Vagina (tissue), 2 donors: ENCODE measurements at regions not wholly inside any gene's neighbourhood (a gene's known extent, or its start where the extent isn't known, plus 50 kb on each side); places are given as distances from the start of the nearest gene placed in this dataset.

Experiments
- DNase-seq, 2 donors: peaks; one replicate each; pipeline ENCODE4 v3.0.0-alpha.2; 2017; ENCODE audit errors: extremely low spot score in 2 of 2
- H3K27ac ChIP-seq: fragments of 200-600 bp; sonication (generic); one replicate; pipeline ENCODE4 v1.5.1; 2019
- H3K27me3 ChIP-seq: fragments of 200-600 bp; sonication (generic); one replicate; pipeline ENCODE4 v1.5.1; 2019
- H3K36me3 ChIP-seq, 2 donors: fragments of 200-600 bp; sonication (generic); one replicate each; pipeline ENCODE4 v1.5.1; 2017 to 2019
- H3K4me1 ChIP-seq: fragments of 200-600 bp; sonication (generic); one replicate; pipeline ENCODE4 v1.5.1; 2019
- H3K4me3 ChIP-seq, 2 donors: fragments of 200-600 bp; sonication (generic); 1 replicate in 1 of 2; 2 replicates in 1 of 2; pipeline ENCODE4 v1.5.1; 2016 to 2019
- H3K9me3 ChIP-seq: fragments of 200-600 bp; sonication (generic); one replicate; pipeline ENCODE4 v1.5.1; 2019
- POLR2A ChIP-seq, 2 donors: fragments of 450-650 bp; IDR thresholded peaks; one replicate each; pipeline ENCODE4 v1.6.1; 2017; ENCODE audit warnings: antibody characterized with exemption in 2 of 2, mild to moderate bottlenecking in 2 of 2, moderate library complexity in 2 of 2
- POLR2AphosphoS5 ChIP-seq, 2 donors: sonication (generic); formaldehyde crosslinking; IDR thresholded peaks; one replicate each; pipeline ENCODE4 v1.9.0; 2017; ENCODE audit warnings: antibody characterized with exemption in 2 of 2, mild to moderate bottlenecking in 2 of 2, low read depth in 1 of 2; ENCODE audit not compliant: insufficient read depth in 1 of 2
- intact Hi-C: fragments of 100-400 bp; cut with DNase I; formaldehyde crosslinking; loops from one replicate; pipeline ENCODE4 v1.15.1; 2023
- TF ChIP-seq, protein P1 (sequence below), 3 experiments: fragments of 450-650 bp in 2 of 3; fragments of 200-600 bp in 1 of 3; sonication (generic) in 1 of 3; IDR thresholded peaks; one replicate each; pipeline ENCODE4 v1.5.1; 2017 to 2019; ENCODE audit warnings: antibody characterized with exemption in 3 of 3, mild to moderate bottlenecking in 2 of 3, moderate library complexity in 2 of 3

DNA sequence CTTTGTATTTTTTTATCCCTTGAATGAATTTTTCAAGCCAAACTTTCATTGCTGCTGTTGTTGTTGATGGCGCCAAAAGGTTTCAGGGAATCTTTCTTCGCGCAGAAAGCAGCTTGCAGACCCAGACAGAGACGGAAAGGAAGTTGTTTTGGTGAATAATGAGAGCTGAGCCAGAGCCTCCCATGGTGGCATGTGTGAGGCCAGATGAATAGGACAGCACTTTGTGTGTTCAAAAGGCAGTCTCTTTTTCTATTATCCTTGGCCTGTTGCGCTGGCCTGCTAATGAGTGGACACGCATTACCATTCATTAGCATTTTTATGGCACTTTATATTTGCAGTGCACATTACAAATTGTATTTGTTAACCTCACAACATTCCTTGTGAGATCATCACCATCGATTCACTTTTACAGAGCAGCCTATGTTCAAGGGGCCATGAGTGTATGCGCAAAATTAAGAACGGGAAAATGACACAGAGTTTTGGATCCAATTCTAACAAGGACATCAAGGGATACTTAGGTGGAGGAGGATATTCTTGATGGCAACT lies 754.7 kb downstream of the BCL11A start:
- intact Hi-C loops: no loop called here
- no peaks in the 10 kb centered on the region for H3K4me1 ChIP-seq
- H3K4me3 ChIP-seq: no peak overlapping the region
- no peak overlapping the region for H3K27ac ChIP-seq
- TF ChIP-seq POLR2AphosphoS5 (IDR thresholded peaks at IDR 0.05; ENCODE audit: insufficient read depth in 1 of 2, low read depth in 1 of 2): no peak
- TF ChIP-seq POLR2A (IDR thresholded peaks at IDR 0.05): no peak
- TF ChIP-seq, protein P1, sequence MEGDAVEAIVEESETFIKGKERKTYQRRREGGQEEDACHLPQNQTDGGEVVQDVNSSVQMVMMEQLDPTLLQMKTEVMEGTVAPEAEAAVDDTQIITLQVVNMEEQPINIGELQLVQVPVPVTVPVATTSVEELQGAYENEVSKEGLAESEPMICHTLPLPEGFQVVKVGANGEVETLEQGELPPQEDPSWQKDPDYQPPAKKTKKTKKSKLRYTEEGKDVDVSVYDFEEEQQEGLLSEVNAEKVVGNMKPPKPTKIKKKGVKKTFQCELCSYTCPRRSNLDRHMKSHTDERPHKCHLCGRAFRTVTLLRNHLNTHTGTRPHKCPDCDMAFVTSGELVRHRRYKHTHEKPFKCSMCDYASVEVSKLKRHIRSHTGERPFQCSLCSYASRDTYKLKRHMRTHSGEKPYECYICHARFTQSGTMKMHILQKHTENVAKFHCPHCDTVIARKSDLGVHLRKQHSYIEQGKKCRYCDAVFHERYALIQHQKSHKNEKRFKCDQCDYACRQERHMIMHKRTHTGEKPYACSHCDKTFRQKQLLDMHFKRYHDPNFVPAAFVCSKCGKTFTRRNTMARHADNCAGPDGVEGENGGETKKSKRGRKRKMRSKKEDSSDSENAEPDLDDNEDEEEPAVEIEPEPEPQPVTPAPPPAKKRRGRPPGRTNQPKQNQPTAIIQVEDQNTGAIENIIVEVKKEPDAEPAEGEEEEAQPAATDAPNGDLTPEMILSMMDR (IDR thresholded peaks at IDR 0.05): no peak
- DNase-seq: no peak
- H3K27me3 ChIP-seq: no peaks in the 10 kb centered on the region
- no peaks in the 10 kb centered on the region for H3K9me3 ChIP-seq
- H3K36me3 ChIP-seq: no peaks in the 10 kb centered on the region

DNA sequence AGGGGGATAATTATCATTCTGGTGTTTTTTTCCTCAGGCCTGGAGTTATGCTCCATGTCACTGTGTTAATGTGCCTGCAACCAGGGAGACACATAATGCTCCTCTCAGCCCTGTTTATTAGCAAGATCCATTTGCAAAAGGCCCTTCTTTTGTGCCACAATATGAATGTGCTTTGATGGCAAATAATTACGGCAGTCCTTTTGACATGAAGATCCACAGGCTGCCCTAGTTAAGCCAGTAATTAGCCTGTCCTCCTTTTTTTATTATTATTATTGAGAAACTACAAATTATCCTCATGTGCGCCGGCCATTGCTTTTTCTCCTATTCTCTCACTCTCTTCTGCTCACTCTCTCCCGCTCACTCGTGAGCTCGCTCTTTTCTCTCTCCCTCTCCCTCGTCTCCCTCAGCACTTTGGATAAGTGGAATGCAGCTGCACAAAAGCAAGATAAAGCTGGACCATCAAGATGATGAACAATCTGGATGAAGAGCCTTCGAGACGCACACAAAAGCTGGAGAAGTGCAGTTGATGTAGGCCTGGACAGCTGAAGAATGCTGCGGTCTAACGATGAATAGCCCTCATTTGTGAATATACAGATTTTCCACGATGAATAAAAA lies 762.3 kb downstream of the BCL11A start:
- intact Hi-C loops: no loop called here
- DNase-seq: no peak
- no peak overlapping the region for H3K4me3 ChIP-seq

DNA sequence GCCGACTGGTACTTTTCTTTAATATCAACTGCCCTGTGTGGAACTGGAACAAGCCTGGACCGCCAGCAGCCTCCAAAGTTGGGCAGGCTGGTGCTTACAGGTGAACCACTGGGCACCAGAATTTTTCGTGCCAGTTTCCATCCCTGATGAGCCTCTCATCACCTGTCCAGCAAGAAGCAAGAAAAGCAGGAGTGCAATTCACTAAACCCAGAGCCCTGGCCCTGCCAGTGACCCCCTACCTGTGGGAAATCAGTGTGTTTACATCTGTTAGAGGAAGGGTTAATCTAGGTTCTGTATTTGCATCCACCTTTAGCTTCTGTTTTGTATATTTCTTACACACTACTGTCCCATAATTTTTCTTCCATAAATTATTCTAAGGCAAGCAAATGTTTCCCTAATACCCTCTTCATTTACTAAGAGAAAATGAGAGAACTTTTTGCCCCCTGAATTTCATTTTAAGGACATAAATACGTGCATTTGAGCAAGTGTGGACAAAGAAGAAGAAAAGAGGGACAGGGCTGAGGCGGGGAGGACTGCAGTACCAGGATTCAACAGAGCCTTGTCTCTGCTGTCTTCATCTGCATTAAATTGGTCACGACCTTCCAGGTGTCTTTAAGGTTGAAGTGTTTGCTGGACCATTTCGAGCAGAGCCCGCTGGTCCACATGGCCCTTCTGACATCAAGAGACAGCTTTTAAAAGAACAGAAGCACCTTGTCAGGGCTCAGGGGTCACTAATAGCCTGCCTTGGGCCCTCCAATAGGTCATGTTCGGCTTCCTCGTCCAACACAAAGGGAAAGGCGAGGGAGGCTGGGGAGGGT lies 763.1 kb downstream of the BCL11A start:
- Histone ChIP-seq H3K4me1 (no peaks in the 10 kb centered on the region), H3K9me3 (no peaks in the 10 kb centered on the region), H3K36me3 (no peaks in the 10 kb centered on the region), H3K4me3 (no peak overlapping the region), H3K27ac (no peak overlapping the region), H3K27me3 (no peaks in the 10 kb centered on the region)
- DNase-seq: no peak
- intact Hi-C loops: no loop called here
- no peak for TF ChIP-seq POLR2A (IDR thresholded peaks at IDR 0.05)

More for the DNA sequence above, 762.3 kb downstream of the BCL11A start:
- TF ChIP-seq POLR2AphosphoS5 (IDR thresholded peaks at IDR 0.05; ENCODE audit: insufficient read depth in 1 of 2, low read depth in 1 of 2): no peak
- no peaks in the 10 kb centered on the region for H3K36me3 ChIP-seq
- no peaks in the 10 kb centered on the region for H3K9me3 ChIP-seq
- H3K27me3 ChIP-seq: no peaks in the 10 kb centered on the region
- no peaks in the 10 kb centered on the region for H3K4me1 ChIP-seq
- H3K27ac ChIP-seq: no peak overlapping the region

DNA sequence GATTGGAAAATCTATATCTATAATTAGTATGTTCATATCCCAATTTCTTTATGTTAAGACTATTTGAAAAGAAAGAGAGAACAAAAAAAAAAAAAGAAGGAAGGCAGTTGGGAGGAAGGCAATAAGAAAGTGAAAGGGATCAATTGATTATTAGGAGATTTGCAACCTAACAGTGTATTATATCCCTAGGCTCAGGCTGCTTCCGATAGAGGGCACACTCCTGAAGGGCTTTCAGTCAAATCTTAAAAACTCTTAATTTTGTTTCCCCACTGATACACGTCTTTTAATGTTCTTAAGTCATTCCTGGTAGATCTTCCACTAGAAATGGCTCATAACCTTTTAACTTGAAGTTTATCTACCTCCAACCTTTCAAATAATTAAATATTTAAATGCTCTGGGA lies 763.9 kb downstream of the BCL11A start:
- H3K4me3 ChIP-seq: no peak overlapping the region
- H3K36me3 ChIP-seq: no peaks in the 10 kb centered on the region
- H3K4me1 ChIP-seq: no peaks in the 10 kb centered on the region
- DNase-seq: no peak
- H3K27me3 ChIP-seq: no peaks in the 10 kb centered on the region
- no peak overlapping the region for H3K27ac ChIP-seq
- TF ChIP-seq, protein P1 (IDR thresholded peaks at IDR 0.05): no peak
- TF ChIP-seq POLR2A (IDR thresholded peaks at IDR 0.05) (no peak), POLR2AphosphoS5 (IDR thresholded peaks at IDR 0.05; ENCODE audit: insufficient read depth in 1 of 2, low read depth in 1 of 2) (no peak)
- H3K9me3 ChIP-seq: no peaks in the 10 kb centered on the region
- intact Hi-C loops: no loop called here

DNA sequence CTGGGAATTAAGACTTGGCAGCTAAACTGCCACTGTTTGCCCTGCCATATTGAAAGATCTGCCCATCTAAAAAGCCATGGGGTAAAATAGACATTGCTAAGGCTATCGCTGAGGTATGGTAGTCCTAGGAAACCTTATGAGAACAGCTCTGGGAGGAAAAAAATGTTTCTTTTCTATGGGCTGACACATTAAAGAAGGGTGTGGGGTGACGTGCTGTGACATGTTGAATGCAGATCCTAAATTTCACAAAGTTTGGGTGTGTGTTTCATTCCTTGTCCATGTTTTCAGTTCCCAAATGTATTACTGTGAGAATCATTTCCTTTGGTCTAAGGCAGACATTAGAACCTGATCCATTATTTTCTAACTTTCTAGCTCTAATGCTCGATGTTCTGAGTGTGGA lies 766.4 kb downstream of the BCL11A start:
- no peaks in the 10 kb centered on the region for H3K4me1 ChIP-seq
- DNase-seq: no peak
- H3K27ac ChIP-seq: no peak overlapping the region
- no peak overlapping the region for H3K4me3 ChIP-seq
- TF ChIP-seq POLR2AphosphoS5 (IDR thresholded peaks at IDR 0.05; ENCODE audit: insufficient read depth in 1 of 2, low read depth in 1 of 2) (peak in 1 of 2 donors; percentile 12), POLR2A (IDR thresholded peaks at IDR 0.05) (no peak)
- intact Hi-C loops: no loop called here
- H3K9me3 ChIP-seq: no peaks in the 10 kb centered on the region
- H3K36me3 ChIP-seq: no peaks in the 10 kb centered on the region
- no peaks in the 10 kb centered on the region for H3K27me3 ChIP-seq

DNA sequence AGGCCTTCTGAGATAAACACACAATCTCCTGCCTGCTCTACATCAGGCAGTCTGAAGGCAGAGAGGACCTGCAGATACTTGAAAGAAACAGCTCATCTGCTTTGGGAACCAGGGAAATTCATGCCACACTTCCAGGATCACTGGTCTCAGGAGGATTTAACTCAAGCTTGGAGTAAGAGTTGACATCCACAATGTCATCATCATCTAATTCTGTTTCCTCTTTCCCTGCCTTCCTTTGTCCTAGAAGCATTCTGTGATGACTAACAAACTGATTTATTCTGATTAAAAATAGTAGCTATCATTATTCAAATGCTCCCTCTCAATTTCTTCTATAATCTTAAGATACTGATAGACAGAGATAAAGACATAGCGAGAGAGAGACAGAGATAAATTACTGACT lies 766.8 kb downstream of the BCL11A start:
- Histone ChIP-seq H3K27me3 (no peaks in the 10 kb centered on the region), H3K9me3 (no peaks in the 10 kb centered on the region), H3K4me3 (no peak overlapping the region), H3K36me3 (no peaks in the 10 kb centered on the region), H3K4me1 (no peaks in the 10 kb centered on the region), H3K27ac (peak overlapping the region; percentile 9)
- intact Hi-C loops: no loop called here
- TF ChIP-seq POLR2AphosphoS5 (IDR thresholded peaks at IDR 0.05; ENCODE audit: insufficient read depth in 1 of 2, low read depth in 1 of 2) (no peak), POLR2A (IDR thresholded peaks at IDR 0.05) (no peak)
- TF ChIP-seq, protein P1 (IDR thresholded peaks at IDR 0.05): no peak
- DNase-seq: no peak
